ENCODE measurements at regions not wholly inside any gene's neighbourhood (a gene's known extent, or its start where the extent isn't known, plus 50 kb on each side); places are given as distances from the start of the nearest gene placed in this dataset.

- no peak for TF ChIP-seq POLR2A (IDR thresholded peaks at IDR 0.05)
- TF ChIP-seq POLR2AphosphoS5 (IDR thresholded peaks at IDR 0.05): no peak
Measured at GRCh38 chr7:116111475-116111874, 80.9 kb upstream of the TFEC start.

Data from stomach (tissue), 4 donors.